ENCODE measurements at regions not wholly inside any gene's neighbourhood (a gene's known extent, or its start where the extent isn't known, plus 50 kb on each side); places are given as distances from the start of the nearest gene placed in this dataset.

DNA sequence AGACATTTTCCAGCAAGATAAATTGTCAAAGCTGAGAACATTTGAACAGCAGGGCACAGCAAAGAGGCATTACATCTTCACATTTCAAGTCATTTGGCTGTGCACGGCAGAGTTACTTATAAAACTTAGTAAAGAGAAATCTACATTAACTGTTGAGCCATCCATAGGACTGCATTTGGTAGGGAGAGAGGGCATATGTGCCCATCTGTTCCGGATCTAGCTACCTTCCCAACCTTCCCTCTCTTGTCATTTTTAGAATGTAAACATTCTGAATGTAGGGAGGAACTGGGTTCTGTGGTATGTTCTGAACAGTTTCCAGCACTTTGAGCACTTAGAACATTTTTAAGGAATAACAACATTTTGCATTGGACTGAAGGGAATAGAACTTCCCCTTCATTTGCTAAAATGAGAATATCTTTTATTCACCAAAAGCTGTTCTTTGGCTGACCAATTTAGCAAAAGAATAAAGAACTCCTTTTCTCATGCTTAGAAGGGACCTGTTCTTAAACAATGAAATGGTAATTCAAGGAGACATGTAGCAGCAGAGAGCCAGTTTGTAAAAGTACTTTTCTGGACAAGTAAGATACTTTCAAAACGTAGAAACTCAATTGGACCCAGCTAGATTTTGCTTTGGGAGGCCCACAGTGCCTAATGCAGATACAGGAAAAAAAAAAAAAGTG is 104.4 kb downstream of the CETN3 start:
- no peaks in the 10 kb centered on the region for H3K36me3 ChIP-seq (ENCODE audit: control insufficient read depth, insufficient read depth, low read length)
- H3K79me2 ChIP-seq: no peaks in the 10 kb centered on the region
- no peak overlapping the region for H2AFZ ChIP-seq
- no peak overlapping the region for H3K9ac ChIP-seq
- H3K27me3 ChIP-seq (ENCODE audit: control insufficient read depth, insufficient read depth, low read length): no peaks in the 10 kb centered on the region
- no peak overlapping the region for H3K4me3 ChIP-seq (ENCODE audit: low read depth, low read length)
- H3K9me3 ChIP-seq (ENCODE audit: control insufficient read depth, low read length): no peaks in the 10 kb centered on the region
- H3K4me1 ChIP-seq: no peaks in the 10 kb centered on the region
- no peak overlapping the region for H3K4me2 ChIP-seq (ENCODE audit: low read length)
- H3K27ac ChIP-seq: no peak overlapping the region
- TF ChIP-seq, protein P1, sequence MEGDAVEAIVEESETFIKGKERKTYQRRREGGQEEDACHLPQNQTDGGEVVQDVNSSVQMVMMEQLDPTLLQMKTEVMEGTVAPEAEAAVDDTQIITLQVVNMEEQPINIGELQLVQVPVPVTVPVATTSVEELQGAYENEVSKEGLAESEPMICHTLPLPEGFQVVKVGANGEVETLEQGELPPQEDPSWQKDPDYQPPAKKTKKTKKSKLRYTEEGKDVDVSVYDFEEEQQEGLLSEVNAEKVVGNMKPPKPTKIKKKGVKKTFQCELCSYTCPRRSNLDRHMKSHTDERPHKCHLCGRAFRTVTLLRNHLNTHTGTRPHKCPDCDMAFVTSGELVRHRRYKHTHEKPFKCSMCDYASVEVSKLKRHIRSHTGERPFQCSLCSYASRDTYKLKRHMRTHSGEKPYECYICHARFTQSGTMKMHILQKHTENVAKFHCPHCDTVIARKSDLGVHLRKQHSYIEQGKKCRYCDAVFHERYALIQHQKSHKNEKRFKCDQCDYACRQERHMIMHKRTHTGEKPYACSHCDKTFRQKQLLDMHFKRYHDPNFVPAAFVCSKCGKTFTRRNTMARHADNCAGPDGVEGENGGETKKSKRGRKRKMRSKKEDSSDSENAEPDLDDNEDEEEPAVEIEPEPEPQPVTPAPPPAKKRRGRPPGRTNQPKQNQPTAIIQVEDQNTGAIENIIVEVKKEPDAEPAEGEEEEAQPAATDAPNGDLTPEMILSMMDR (IDR thresholded peaks at IDR 0.05): no peak

DNA sequence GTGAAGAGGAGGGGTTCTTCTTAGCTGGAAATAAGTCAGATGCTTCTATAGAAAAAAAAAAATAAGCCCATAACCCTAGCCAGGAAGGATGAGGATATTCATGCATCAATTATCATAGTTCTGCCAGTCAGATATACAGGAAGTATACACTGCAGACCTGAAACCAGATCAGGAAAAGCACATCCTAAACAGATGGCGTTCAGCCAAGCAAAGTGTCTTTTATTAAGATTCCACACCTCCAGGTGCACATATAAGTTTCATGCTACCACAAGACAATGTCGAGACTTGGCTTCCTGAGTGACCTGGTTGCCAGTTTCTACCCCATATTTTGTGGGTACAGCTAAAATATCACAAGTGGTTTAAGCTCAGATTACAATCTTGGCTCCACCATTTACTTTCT is 108.3 kb downstream of the CETN3 start:
- Histone ChIP-seq H3K4me1 (no peaks in the 10 kb centered on the region), H3K9ac (no peak overlapping the region), H3K4me3 (ENCODE audit: low read depth, low read length) (no peak overlapping the region), H3K4me2 (ENCODE audit: low read length) (no peak overlapping the region), H3K36me3 (ENCODE audit: control insufficient read depth, insufficient read depth, low read length) (no peaks in the 10 kb centered on the region), H3K9me3 (ENCODE audit: control insufficient read depth, low read length) (no peaks in the 10 kb centered on the region), H2AFZ (no peak overlapping the region), H3K79me2 (no peaks in the 10 kb centered on the region), H3K27me3 (ENCODE audit: control insufficient read depth, insufficient read depth, low read length) (no peaks in the 10 kb centered on the region), H3K27ac (no peak overlapping the region)
- TF ChIP-seq, protein P1 (IDR thresholded peaks at IDR 0.05): no peak

- no peak overlapping the region for H2AFZ ChIP-seq
- TF ChIP-seq, protein P1 (IDR thresholded peaks at IDR 0.05): no peak
- no peaks in the 10 kb centered on the region for H3K36me3 ChIP-seq (ENCODE audit: control insufficient read depth, insufficient read depth, low read length)
- no peak overlapping the region for H3K4me3 ChIP-seq (ENCODE audit: low read depth, low read length)
- H3K27me3 ChIP-seq (ENCODE audit: control insufficient read depth, insufficient read depth, low read length): no peaks in the 10 kb centered on the region
- no peak overlapping the region for H3K4me2 ChIP-seq (ENCODE audit: low read length)
- H3K4me1 ChIP-seq: no peaks in the 10 kb centered on the region
- H3K9me3 ChIP-seq (ENCODE audit: control insufficient read depth, low read length): no peaks in the 10 kb centered on the region
- H3K27ac ChIP-seq: no peak overlapping the region
- no peaks in the 10 kb centered on the region for H3K79me2 ChIP-seq
- H3K9ac ChIP-seq: no peak overlapping the region
Measured at GRCh38 chr5:90297045-90297764, 112.4 kb downstream of the CETN3 start.

- Histone ChIP-seq H3K4me2 (ENCODE audit: low read length) (no peak overlapping the region), H3K4me3 (ENCODE audit: low read depth, low read length) (no peak overlapping the region), H2AFZ (no peak overlapping the region), H3K27me3 (ENCODE audit: control insufficient read depth, insufficient read depth, low read length) (no peaks in the 10 kb centered on the region), H3K27ac (no peak overlapping the region), H3K79me2 (no peaks in the 10 kb centered on the region), H3K36me3 (ENCODE audit: control insufficient read depth, insufficient read depth, low read length) (no peaks in the 10 kb centered on the region), H3K4me1 (no peaks in the 10 kb centered on the region), H3K9me3 (ENCODE audit: control insufficient read depth, low read length) (no peaks in the 10 kb centered on the region), H3K9ac (no peak overlapping the region)
- TF ChIP-seq, protein P1 (IDR thresholded peaks at IDR 0.05): no peak
Measured at GRCh38 chr5:90294604-90295003, 115.0 kb downstream of the CETN3 start.

Measured in parathyroid adenoma (tissue), 2 donors.